ENCODE measurements at regions not wholly inside any gene's neighbourhood (a gene's known extent, or its start where the extent isn't known, plus 50 kb on each side); places are given as distances from the start of the nearest gene placed in this dataset.

DNA sequence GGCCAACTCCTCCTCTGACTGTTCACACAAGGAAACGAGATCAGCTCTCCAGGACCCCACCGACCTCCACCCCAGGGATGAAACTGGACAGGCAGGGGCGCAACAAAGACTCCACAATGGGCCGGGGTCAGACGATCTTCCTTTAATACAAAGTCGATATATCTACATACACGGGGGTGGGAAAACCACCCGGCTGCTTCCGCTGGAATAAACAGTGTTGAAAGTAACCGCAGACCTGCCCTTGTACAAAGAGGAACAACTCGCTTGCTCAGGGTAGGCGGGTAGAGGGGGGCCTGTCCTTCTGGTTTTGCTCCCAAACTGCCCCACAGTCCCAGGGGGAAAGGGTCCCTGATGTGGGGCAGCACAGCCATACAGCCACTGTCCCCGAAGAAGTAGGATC lies 135.2 kb downstream of the PTPRS start:
- Histone ChIP-seq H2BK20ac (ENCODE audit: low read length) (no peak overlapping the region), H3K27ac (ENCODE audit: low read depth, low read length) (no peak overlapping the region), H2BK15ac (ENCODE audit: low read length) (no peak overlapping the region), H3K4me1 (replicated peaks in 1 of 4; ENCODE audit: control insufficient read depth in 3 of 4, insufficient read depth in 4 of 4, low read length in 3 of 4) (no peaks in the 10 kb centered on the region), H2BK12ac (ENCODE audit: low read depth, low read length) (no peak overlapping the region), H2BK5ac (ENCODE audit: low read depth, low read length) (no peak overlapping the region), H3K23me2 (ENCODE audit: low read depth, low read length) (peaks cover 8% of the 10 kb centered on the region; the same call in 1 of the 2 replicates), H4K20me1 (replicated peaks in 1 of 2; ENCODE audit: control insufficient read depth in 1 of 2, insufficient read depth in 2 of 2, low read length in 2 of 2) (peaks cover 4 to 6% of the 10 kb centered on the region in 2 experiments), H3K4me2 (ENCODE audit: insufficient read depth in 1 of 2, low read depth in 2 of 2, low read length in 2 of 2) (no peak overlapping the region), H3K56ac (replicated peaks; ENCODE audit: insufficient read length, low read depth, low read length) (no peak overlapping the region), H2AK5ac (ENCODE audit: low read depth, low read length) (no peak overlapping the region), H3K79me1 (ENCODE audit: low read depth, low read length) (no peaks in the 10 kb centered on the region; the same call in 1 of the 2 replicates), H3K9ac (replicated peaks in 1 of 4; ENCODE audit: extremely low read depth in 1 of 4, low read depth in 3 of 4, low read length in 3 of 4) (no peak overlapping the region), H3K23ac (ENCODE audit: insufficient read length) (no peak overlapping the region), H3K79me2 (ENCODE audit: control insufficient read depth in 1 of 2, insufficient read depth in 2 of 2, low read length in 2 of 2) (no peaks in the 10 kb centered on the region), H3K18ac (ENCODE audit: extremely low read depth, low read length) (no peak overlapping the region), H4K8ac (ENCODE audit: extremely low read depth, insufficient read depth, low read length) (no peak overlapping the region), H3K27me3 (replicated peaks in 1 of 4; ENCODE audit: control insufficient read depth in 3 of 4, extremely low read depth in 1 of 4, insufficient read depth in 3 of 4, low read length in 3 of 4) (no peaks in the 10 kb centered on the region), H2BK120ac (replicated peaks; ENCODE audit: low read depth, low read length) (no peak overlapping the region), H4K5ac (ENCODE audit: insufficient read length, low read depth, low read length) (no peak overlapping the region), H3K4ac (replicated peaks; ENCODE audit: insufficient read length, low read depth, low read length) (no peak overlapping the region), H3K14ac (ENCODE audit: insufficient read length) (no peak overlapping the region), H3K36me3 (ENCODE audit: control insufficient read depth in 2 of 4, insufficient read depth in 4 of 4, low read length in 3 of 4) (peaks cover 16 to 36% (median 26%) of the 10 kb centered on the region in 4 experiments; a peak in 7 of 8 replicates), H3K4me3 (ENCODE audit: extremely low read depth in 1 of 4, insufficient read depth in 2 of 4, low read depth in 3 of 4, low read length in 4 of 4) (no peak overlapping the region), H3K9me3 (ENCODE audit: insufficient read depth in 2 of 2, low read depth in 1 of 2, low read length in 1 of 2) (0 out of 4 replicates have a peak, but pooled peaks cover 2 to 4% of the 10 kb centered on the region in 2 experiments), H4K91ac (replicated peaks; ENCODE audit: insufficient read length, low read length) (no peak overlapping the region), H2AFZ (ENCODE audit: low read length) (no peak overlapping the region)
- CTCF ChIA-PET (ENCODE audit: partially characterized antibody): no interaction called here
- FAIRE-seq (no peak), DNase-seq (ENCODE audit: low read depth in 1 of 2, low spot score in 2 of 2) (no peak)
- TF ChIP-seq TBP (IDR thresholded peaks at IDR 0.05; ENCODE audit: low read depth, low read length): no peak
- TF ChIP-seq, protein P1, sequence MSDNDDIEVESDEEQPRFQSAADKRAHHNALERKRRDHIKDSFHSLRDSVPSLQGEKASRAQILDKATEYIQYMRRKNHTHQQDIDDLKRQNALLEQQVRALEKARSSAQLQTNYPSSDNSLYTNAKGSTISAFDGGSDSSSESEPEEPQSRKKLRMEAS (IDR thresholded peaks at IDR 0.05): no peak
- TF ChIP-seq GTF2F1 (IDR thresholded peaks at IDR 0.05; ENCODE audit: borderline replicate concordance, low read depth, low read length): no peak
- no peak for TF ChIP-seq ASH2L (IDR thresholded peaks at IDR 0.05; ENCODE audit: low read length)
- no peak for TF ChIP-seq CBX8 (IDR thresholded peaks at IDR 0.05; ENCODE audit: borderline replicate concordance, low read depth, low read length)
- no peak for TF ChIP-seq SUZ12 (IDR thresholded peaks at IDR 0.05; ENCODE audit: low read length)
- TF ChIP-seq BCL11A (IDR thresholded peaks at IDR 0.05; ENCODE audit: low read depth in 2 of 2, low read length in 2 of 2): no peak
- no peak for TF ChIP-seq SP1 (IDR thresholded peaks at IDR 0.05; ENCODE audit: low read depth, low read length)
- TF ChIP-seq CBX5 (IDR thresholded peaks at IDR 0.05; ENCODE audit: low read depth, low read length): no peak
- TF ChIP-seq CHD2 (IDR thresholded peaks at IDR 0.05; ENCODE audit: low read length): no peak
- TF ChIP-seq HDAC6 (IDR thresholded peaks at IDR 0.05; ENCODE audit: low read depth, low read length): no peak
- TF ChIP-seq TEAD4 (IDR thresholded peaks at IDR 0.05; ENCODE audit: low read depth, low read length): no peak
- no peak for TF ChIP-seq CHD1 (IDR thresholded peaks at IDR 0.05; ENCODE audit: low read depth, low read length)
- TF ChIP-seq FOSL1 (IDR thresholded peaks at IDR 0.05; ENCODE audit: insufficient read depth, low read depth, low read length): no peak
- no peak for TF ChIP-seq JUN (IDR thresholded peaks at IDR 0.05; ENCODE audit: low read depth, low read length)
- 89% methylated on average over 13 of the region's 13 CpGs; no CpG with 5 or more reads in 1 of the 2 experiments for WGBS, 2 experiments (ENCODE audit: extremely low coverage in 1 of 2, insufficient coverage in 1 of 2, insufficient read length in 1 of 2, insufficient replicate concordance in 2 of 2, low coverage in 1 of 2, low lambda C conversion rate in 2 of 2, missing lambda C conversion rate in 1 of 2)
- POLR2A ChIA-PET (ENCODE audit: partially characterized antibody): no interaction called here

All from H1 (cell line).